ENCODE measurements at regions not wholly inside any gene's neighbourhood (a gene's known extent, or its start where the extent isn't known, plus 50 kb on each side); places are given as distances from the start of the nearest gene placed in this dataset.
"Not testable (repeated sequence)": the region's sequence is repeated elsewhere in the genome, so short reads cannot be mapped to it uniquely, and the experiment has no call there.

- peak; percentile 80 for DNase-seq (ENCODE audit: low read depth)
These were observed 326.4 kb downstream of the DCHS2 start for GRCh38 chr4:154164931-154165839.

- no peak for DNase-seq (ENCODE audit: low read depth)
These were observed 330.9 kb downstream of the DCHS2 start for GRCh38 chr4:154160519-154161301.

GRCh38 chr4:154158361-154159155, 333.0 kb downstream of the DCHS2 start:
- DNase-seq (ENCODE audit: low read depth), result no peak

GRCh38 chr4:154152546-154152945, 339.1 kb downstream of the DCHS2 start:
- DNase-seq (ENCODE audit: low read depth), result no peak

- DNase-seq (ENCODE audit: low read depth), result not testable (repeated sequence)
These were observed 342.4 kb downstream of the DCHS2 start for GRCh38 chr4:154149236-154149635.

GRCh38 chr4:154143720-154144119, 347.9 kb downstream of the DCHS2 start:
- DNase-seq (ENCODE audit: low read depth), result no peak

GRCh38 chr4:154142664-154143063, 348.9 kb downstream of the DCHS2 start:
- DNase-seq (ENCODE audit: low read depth), result no peak

- no peak for DNase-seq (ENCODE audit: low read depth)
These were observed 350.7 kb downstream of the DCHS2 start for GRCh38 chr4:154140869-154141268.

- peak; percentile 1 for DNase-seq (ENCODE audit: low read depth)
These were observed 348.5 kb upstream of the SFRP2 start for GRCh38 chr4:154137320-154137905.

- DNase-seq (ENCODE audit: low read depth), result no peak
These were observed 346.7 kb upstream of the SFRP2 start for GRCh38 chr4:154135576-154135975.

- no peak for DNase-seq (ENCODE audit: low read depth)
These were observed 343.5 kb upstream of the SFRP2 start for GRCh38 chr4:154132406-154132805.

GRCh38 chr4:154126276-154126675, 337.4 kb upstream of the SFRP2 start:
- no peak for DNase-seq (ENCODE audit: low read depth)

GRCh38 chr4:154125340-154125739, 336.5 kb upstream of the SFRP2 start:
- DNase-seq (ENCODE audit: low read depth), result no peak

GRCh38 chr4:154124539-154125255, 335.8 kb upstream of the SFRP2 start:
- DNase-seq (ENCODE audit: low read depth), result peak; percentile 74

GRCh38 chr4:154123897-154124296, 335.0 kb upstream of the SFRP2 start:
- no peak for DNase-seq (ENCODE audit: low read depth)

- no peak for DNase-seq (ENCODE audit: low read depth)
These were observed 331.9 kb upstream of the SFRP2 start for GRCh38 chr4:154120690-154121345.

GRCh38 chr4:154120006-154120676, 331.3 kb upstream of the SFRP2 start:
- no peak for DNase-seq (ENCODE audit: low read depth)

- DNase-seq (ENCODE audit: low read depth), result no peak
These were observed 330.4 kb upstream of the SFRP2 start for GRCh38 chr4:154119317-154119716.

GRCh38 chr4:154117726-154118125, 328.8 kb upstream of the SFRP2 start:
- DNase-seq (ENCODE audit: low read depth), result not testable (repeated sequence)

GRCh38 chr4:154107337-154107736, 318.5 kb upstream of the SFRP2 start:
- no peak for DNase-seq (ENCODE audit: low read depth)

Data from renal cortical epithelial cell (primary cell).